ENCODE measurements at regions not wholly inside any gene's neighbourhood (a gene's known extent, or its start where the extent isn't known, plus 50 kb on each side); places are given as distances from the start of the nearest gene placed in this dataset.

GRCh38 chr3:6803619-6804018 is 57.3 kb upstream of the GRM7 start:
- no peak overlapping the region for H3K4me3 Mint-ChIP-seq (ENCODE audit: unreplicated experiment)

GRCh38 chr3:6805236-6805635 is 55.7 kb upstream of the GRM7 start:
- no peak overlapping the region for H3K27ac Mint-ChIP-seq (ENCODE audit: unreplicated experiment)
- no peak overlapping the region for H3K4me3 Mint-ChIP-seq (ENCODE audit: unreplicated experiment)
- no peaks in the 10 kb centered on the region for H3K27me3 Mint-ChIP-seq (ENCODE audit: unreplicated experiment)
- no peaks in the 10 kb centered on the region for H3K4me1 Mint-ChIP-seq (ENCODE audit: unreplicated experiment)
- H3K36me3 Mint-ChIP-seq (ENCODE audit: low read depth, unreplicated experiment): no peaks in the 10 kb centered on the region
- TF ChIP-seq CTCF (IDR thresholded peaks at IDR 0.05; ENCODE audit: unreplicated experiment): no peak
- no peak for DNase-seq (ENCODE audit: low spot score)
- H3K9me3 Mint-ChIP-seq (ENCODE audit: unreplicated experiment): no peaks in the 10 kb centered on the region

More at GRCh38 chr3:6803619-6804018, 57.3 kb upstream of the GRM7 start:
- no peaks in the 10 kb centered on the region for H3K4me1 Mint-ChIP-seq (ENCODE audit: unreplicated experiment)
- DNase-seq (ENCODE audit: low spot score): no peak
- TF ChIP-seq CTCF (IDR thresholded peaks at IDR 0.05; ENCODE audit: unreplicated experiment): no peak
- no peaks in the 10 kb centered on the region for H3K36me3 Mint-ChIP-seq (ENCODE audit: low read depth, unreplicated experiment)
- no peaks in the 10 kb centered on the region for H3K9me3 Mint-ChIP-seq (ENCODE audit: unreplicated experiment)
- no peak overlapping the region for H3K27ac Mint-ChIP-seq (ENCODE audit: unreplicated experiment)
- no peaks in the 10 kb centered on the region for H3K27me3 Mint-ChIP-seq (ENCODE audit: unreplicated experiment)

DNA sequence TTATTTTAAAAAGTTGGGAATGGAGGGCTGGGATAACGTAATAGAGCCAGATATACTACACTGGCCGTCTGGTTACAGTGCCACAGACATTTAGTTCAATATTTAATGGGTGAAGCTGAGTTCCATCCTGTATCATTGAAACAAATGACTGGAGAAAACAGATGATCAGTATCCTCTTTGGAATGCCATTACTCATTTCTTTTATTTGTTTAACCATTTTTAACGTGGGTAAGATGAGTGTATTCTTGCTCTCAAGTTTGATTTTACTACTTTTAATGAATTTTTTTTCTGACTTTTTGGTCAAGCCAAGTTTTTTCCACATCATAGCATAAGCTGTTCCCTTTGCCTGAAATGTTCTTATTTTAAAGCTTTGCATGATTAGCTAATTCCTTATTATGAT is 53.9 kb upstream of the GRM7 start:
- Mint-ChIP-seq H3K27me3 (ENCODE audit: unreplicated experiment) (no peaks in the 10 kb centered on the region), H3K4me1 (ENCODE audit: unreplicated experiment) (no peaks in the 10 kb centered on the region), H3K9me3 (ENCODE audit: unreplicated experiment) (no peaks in the 10 kb centered on the region), H3K4me3 (ENCODE audit: unreplicated experiment) (no peak overlapping the region), H3K36me3 (ENCODE audit: low read depth, unreplicated experiment) (no peaks in the 10 kb centered on the region), H3K27ac (ENCODE audit: unreplicated experiment) (no peak overlapping the region)
- no peak for TF ChIP-seq CTCF (IDR thresholded peaks at IDR 0.05; ENCODE audit: unreplicated experiment)
- DNase-seq (ENCODE audit: low spot score): no peak

DNA sequence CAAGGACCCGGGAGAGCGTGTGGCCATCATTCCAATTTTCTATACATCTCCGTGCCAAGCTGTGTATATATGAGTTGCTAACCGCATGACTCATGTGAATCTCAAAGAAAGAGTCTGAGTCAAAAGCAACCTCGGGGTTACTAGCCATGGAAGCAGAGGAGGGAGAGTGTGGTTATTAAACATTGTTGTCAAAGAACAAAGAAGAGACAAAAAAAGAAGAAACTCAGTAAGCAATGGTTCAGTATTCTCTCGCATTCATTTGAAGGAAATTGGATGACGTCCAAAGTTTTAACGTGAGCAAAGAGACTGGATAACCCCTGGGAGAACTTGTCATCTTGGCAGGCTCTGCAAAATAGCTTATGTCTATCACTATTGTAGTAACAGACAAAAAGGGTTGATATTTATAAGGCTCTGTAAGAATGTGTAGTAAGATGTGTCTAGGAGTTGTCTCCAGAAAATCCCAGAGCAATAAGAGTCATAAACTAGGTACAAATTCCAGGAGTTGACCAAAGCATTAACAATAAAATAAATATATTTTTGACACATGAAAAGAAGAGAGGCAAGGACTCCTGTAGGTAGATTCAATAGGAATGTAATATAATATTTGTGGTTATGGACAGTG is 52.8 kb upstream of the GRM7 start:
- DNase-seq (ENCODE audit: low spot score): no peak
- H3K4me3 Mint-ChIP-seq (ENCODE audit: unreplicated experiment): no peak overlapping the region
- no peaks in the 10 kb centered on the region for H3K27me3 Mint-ChIP-seq (ENCODE audit: unreplicated experiment)
- H3K4me1 Mint-ChIP-seq (ENCODE audit: unreplicated experiment): no peaks in the 10 kb centered on the region
- no peak for TF ChIP-seq CTCF (IDR thresholded peaks at IDR 0.05; ENCODE audit: unreplicated experiment)
- no peak overlapping the region for H3K27ac Mint-ChIP-seq (ENCODE audit: unreplicated experiment)
- no peaks in the 10 kb centered on the region for H3K36me3 Mint-ChIP-seq (ENCODE audit: low read depth, unreplicated experiment)
- no peaks in the 10 kb centered on the region for H3K9me3 Mint-ChIP-seq (ENCODE audit: unreplicated experiment)

DNA sequence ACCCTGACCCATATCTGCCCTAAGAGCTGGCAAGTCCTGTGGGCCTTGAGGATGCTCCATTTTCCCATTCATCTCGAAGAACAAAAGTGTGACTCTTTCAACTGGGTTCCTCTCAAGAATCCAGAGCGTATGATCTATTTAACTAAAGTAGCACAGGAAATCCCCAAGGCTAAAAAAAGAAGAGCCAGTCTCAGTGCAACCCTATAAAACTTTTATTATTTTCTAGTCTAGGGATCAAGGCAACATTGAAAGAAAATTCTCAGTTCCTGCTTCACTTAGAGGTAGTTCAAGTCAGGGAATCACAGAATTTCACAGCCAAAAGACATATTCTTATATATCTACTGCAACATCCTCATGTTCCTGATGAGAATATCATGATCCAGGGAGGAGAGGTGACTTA is 51.6 kb upstream of the GRM7 start:
- H3K27ac Mint-ChIP-seq (ENCODE audit: unreplicated experiment): no peak overlapping the region
- no peak for DNase-seq (ENCODE audit: low spot score)
- no peak overlapping the region for H3K4me3 Mint-ChIP-seq (ENCODE audit: unreplicated experiment)

More for the DNA sequence above, 51.6 kb upstream of the GRM7 start:
- no peaks in the 10 kb centered on the region for H3K36me3 Mint-ChIP-seq (ENCODE audit: low read depth, unreplicated experiment)
- no peaks in the 10 kb centered on the region for H3K9me3 Mint-ChIP-seq (ENCODE audit: unreplicated experiment)
- no peaks in the 10 kb centered on the region for H3K27me3 Mint-ChIP-seq (ENCODE audit: unreplicated experiment)
- no peaks in the 10 kb centered on the region for H3K4me1 Mint-ChIP-seq (ENCODE audit: unreplicated experiment)
- TF ChIP-seq CTCF (IDR thresholded peaks at IDR 0.05; ENCODE audit: unreplicated experiment): no peak
